ENCODE measurements at regions not wholly inside any gene's neighbourhood (a gene's known extent, or its start where the extent isn't known, plus 50 kb on each side); places are given as distances from the start of the nearest gene placed in this dataset.

DNA sequence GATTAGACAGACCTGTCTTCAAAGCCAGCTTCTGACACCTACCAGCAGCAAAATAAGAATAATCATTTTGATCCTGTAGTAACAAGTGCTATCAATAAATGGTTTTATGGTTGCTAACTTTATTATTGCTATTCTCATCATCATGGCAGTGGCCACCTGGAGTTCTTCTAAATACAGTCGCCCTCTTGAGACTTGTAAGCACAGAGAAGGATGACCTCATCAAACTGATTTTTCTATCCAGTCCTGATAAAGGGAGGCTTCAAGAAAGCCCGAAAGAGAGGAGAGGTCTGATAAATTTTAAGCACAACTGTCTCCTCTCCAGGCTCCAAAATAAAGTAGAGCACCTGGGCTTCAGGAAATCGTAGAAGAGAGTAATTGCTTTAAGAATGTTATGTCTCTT is 286.4 kb downstream of the USP46 start:
- H3K4me3 ChIP-seq (ENCODE audit: low read depth, low read length) = no peak overlapping the region
- ChIA-PET CTCF (interaction anchor here (6.0 kb wide), 1 partner anchor 610 kb away, joined by 79 read pairs; no protein-coding TSS in a partner anchor), POLR2A (no interaction called here)
- no peak for DNase-seq (ENCODE audit: low read depth, low spot score)
- TF ChIP-seq, protein P1, sequence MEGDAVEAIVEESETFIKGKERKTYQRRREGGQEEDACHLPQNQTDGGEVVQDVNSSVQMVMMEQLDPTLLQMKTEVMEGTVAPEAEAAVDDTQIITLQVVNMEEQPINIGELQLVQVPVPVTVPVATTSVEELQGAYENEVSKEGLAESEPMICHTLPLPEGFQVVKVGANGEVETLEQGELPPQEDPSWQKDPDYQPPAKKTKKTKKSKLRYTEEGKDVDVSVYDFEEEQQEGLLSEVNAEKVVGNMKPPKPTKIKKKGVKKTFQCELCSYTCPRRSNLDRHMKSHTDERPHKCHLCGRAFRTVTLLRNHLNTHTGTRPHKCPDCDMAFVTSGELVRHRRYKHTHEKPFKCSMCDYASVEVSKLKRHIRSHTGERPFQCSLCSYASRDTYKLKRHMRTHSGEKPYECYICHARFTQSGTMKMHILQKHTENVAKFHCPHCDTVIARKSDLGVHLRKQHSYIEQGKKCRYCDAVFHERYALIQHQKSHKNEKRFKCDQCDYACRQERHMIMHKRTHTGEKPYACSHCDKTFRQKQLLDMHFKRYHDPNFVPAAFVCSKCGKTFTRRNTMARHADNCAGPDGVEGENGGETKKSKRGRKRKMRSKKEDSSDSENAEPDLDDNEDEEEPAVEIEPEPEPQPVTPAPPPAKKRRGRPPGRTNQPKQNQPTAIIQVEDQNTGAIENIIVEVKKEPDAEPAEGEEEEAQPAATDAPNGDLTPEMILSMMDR (IDR thresholded peaks at IDR 0.05; ENCODE audit: insufficient read depth, low read length, missing control alignments) = no peak

DNA sequence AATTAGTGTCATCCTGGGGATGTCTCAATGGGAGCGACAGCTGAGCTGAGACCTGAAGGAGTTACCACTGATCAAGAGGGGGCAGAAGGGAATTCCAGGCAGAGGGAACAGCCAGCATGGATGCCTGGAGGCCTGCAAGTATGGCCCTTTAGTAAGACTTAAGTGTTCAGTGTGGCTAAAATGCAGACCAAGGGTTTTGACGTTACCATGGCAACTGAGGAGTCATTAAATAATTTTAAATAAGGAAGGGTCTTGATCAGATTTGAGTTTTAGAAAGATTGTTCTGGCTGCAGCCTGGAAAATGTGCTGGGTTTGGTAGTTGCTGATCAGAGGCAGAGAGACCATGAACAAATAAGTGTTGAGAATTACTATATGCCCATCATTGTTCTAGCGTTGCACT is 285.5 kb downstream of the USP46 start:
- CTCF ChIA-PET = interaction anchor here (6.0 kb wide), 1 partner anchor 609 kb away, joined by 79 read pairs; no protein-coding TSS in a partner anchor
- TF ChIP-seq, protein P1 (IDR thresholded peaks at IDR 0.05; ENCODE audit: insufficient read depth, low read length, missing control alignments) = no peak
- no peak overlapping the region for H3K4me3 ChIP-seq (ENCODE audit: low read depth, low read length)
- DNase-seq (ENCODE audit: low read depth, low spot score) = no peak
- POLR2A ChIA-PET = no interaction called here

DNA sequence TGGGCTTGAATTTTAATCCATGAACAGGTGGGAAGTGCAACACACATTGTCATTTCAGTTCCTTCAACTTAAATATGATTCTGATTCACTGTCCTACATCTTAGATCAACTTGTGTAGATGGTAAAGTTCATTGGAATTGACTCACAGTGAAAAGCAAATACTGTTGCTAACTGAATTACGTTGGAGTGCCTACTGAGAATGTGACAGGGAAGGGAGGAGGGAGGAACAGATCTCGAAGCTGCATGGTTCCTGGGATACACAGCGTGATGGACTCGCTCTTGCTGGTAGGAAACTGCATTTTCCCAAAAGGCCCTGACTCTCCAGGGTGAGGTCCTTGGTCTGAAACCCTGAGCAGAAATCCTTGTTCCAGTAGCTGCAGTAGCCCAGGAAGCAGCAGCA is 284.2 kb downstream of the USP46 start:
- H3K4me3 ChIP-seq (ENCODE audit: low read depth, low read length) = no peak overlapping the region
- ChIA-PET CTCF (interaction anchor here (0.8 to 6.0 kb wide), 5 partner anchors 10 to 641 kb away, joined by 3 to 79 read pairs (median 3); no protein-coding TSS in a partner anchor), POLR2A (no interaction called here)
- no peak for DNase-seq (ENCODE audit: low read depth, low spot score)
- TF ChIP-seq, protein P1 (IDR thresholded peaks at IDR 0.05; ENCODE audit: insufficient read depth, low read length, missing control alignments) = no peak

DNA sequence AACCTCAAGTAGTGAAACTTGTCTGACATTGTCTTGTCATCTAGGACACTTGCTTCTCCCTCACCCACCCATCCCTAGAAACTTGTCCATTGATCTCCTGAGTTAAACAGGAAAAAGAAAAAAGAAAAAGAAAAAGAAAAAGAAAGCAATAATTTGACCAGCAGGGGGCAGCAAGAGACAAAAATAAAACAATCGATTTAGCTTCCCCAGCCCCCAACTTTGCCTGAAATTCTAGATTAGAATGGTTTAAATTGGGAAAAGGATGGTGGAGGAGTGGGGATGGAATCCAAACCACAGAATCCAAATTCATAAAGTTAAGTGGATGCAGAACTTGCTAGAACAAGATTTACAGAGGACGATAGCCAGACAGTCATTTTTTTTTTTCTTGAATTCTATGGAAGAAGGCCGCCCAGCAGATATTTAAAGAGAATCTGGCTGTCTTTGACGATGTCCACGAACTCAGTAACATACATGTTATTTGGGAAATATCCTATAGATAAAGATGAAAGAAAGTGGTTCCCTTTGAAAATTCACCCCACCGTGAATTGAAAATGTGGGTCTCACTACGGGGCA is 282.9 kb downstream of the USP46 start:
- peak; percentile 9 for DNase-seq (ENCODE audit: low read depth, low spot score)
- ChIA-PET CTCF (interaction anchor here (0.7 to 6.0 kb wide), 14 partner anchors 9 to 637 kb away, joined by 3 to 79 read pairs (median 3); no protein-coding TSS in a partner anchor), POLR2A (no interaction called here)
- TF ChIP-seq, protein P1 (IDR thresholded peaks at IDR 0.05; ENCODE audit: insufficient read depth, low read length, missing control alignments) = peak; percentile 15
- no peak overlapping the region for H3K4me3 ChIP-seq (ENCODE audit: low read depth, low read length)

DNA sequence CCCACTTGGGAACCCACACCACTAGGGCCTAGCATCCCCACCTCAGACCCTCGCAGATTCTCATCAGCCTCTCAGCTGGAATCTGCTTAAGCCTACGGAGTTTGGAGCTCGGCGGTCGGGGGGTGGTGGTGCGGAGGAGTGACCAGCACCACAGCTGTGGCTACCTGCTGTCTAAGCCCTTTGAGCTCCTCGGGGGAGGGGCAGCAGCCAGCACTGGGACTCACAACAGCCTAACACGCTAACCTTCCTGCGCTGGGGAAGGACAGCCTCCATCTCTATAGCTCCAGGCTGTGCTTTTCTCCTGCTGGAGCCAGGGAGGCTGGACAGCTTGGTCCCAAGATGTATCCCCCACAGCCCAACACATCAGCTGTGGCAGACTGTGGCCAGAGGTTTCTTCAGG is 281.5 kb downstream of the USP46 start:
- no peak for DNase-seq (ENCODE audit: low read depth, low spot score)
- TF ChIP-seq, protein P1 (IDR thresholded peaks at IDR 0.05; ENCODE audit: insufficient read depth, low read length, missing control alignments) = no peak
- ChIA-PET CTCF (interaction anchor here (0.9 to 6.0 kb wide), 4 partner anchors 605 to 1945 kb away, joined by 3 to 79 read pairs (median 3); no protein-coding TSS in a partner anchor), POLR2A (no interaction called here)
- H3K4me3 ChIP-seq (ENCODE audit: low read depth, low read length) = no peak overlapping the region

DNA sequence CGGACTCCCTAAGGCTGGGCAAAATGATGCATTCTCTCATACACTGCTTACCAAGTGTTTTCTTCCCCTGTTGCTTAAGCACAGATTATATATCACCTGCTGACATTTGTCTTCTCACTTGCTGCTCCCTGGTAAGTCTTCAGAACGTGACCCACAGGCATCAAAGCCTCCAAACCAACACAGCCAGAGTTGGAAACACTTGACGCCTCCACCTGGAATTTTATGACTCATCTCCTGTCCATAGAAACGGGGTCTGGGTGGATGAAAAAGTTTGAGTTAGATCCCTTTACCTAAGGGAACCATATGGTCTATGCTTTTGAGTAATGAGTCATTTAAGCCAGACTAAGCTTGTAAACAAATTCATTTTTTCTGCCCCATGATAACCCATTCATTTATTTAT is 251.6 kb downstream of the USP46 start:
- ChIA-PET POLR2A (no interaction called here), CTCF (interaction anchor here (0.9 kb wide), 1 partner anchor 34 kb away, joined by 3 read pairs; no protein-coding TSS in a partner anchor)
- TF ChIP-seq, protein P1 (IDR thresholded peaks at IDR 0.05; ENCODE audit: insufficient read depth, low read length, missing control alignments) = no peak
- DNase-seq (ENCODE audit: low read depth, low spot score) = no peak
- no peak overlapping the region for H3K4me3 ChIP-seq (ENCODE audit: low read depth, low read length)
